GM21515 (cell line): ENCODE measurements at regions not wholly inside any gene's neighbourhood (a gene's known extent, or its start where the extent isn't known, plus 50 kb on each side); places are given as distances from the start of the nearest gene placed in this dataset.

ENCODE experiments used
- ATAC-seq: cut with Tn5 transposase; IDR thresholded peaks from one replicate; pipeline ENCODE4 v1.9.1; 2021; ENCODE audit not compliant: unreplicated experiment

- no peak for ATAC-seq
Observed at GRCh38 chr12:91610561-91610960, 427.9 kb upstream of the DCN start.

DNA sequence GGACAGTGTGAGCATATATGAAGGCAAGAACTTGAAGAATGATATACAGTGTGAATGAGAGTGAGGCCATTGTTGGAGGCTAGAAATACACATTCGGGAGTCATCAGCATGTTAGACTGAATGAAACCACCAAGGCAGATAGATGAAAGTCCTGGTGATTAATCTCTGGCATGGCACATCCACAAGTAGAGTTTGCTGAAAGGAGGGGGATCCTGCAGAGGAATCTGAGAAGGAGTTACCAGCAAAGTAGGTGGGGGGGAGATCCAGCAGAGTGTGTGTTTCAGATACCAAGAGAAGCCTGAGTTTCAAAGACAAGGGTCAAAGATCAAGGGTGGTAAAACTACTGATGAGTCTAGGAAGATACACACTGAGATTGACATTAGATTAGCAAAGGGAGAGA lies 426.7 kb upstream of the DCN start:
- no peak for ATAC-seq

DNA sequence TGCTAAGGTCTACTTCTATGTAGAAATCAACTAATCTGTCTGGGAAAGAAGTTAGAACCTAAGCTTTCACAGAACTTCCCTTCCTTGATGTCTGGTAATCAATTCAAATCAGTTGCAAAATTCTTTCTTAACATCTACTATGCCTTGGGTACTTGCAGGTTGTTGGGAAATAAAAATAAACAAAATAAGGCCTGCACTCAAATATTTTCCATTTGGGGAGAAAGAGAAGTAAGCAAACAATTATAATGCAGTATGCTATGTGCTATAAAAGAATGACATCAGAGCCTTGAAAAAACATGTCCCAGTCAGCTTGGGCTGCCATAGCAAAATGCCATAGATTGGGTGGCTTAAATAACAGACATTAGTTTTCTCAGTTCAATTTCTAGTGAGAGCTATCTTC lies 425.9 kb upstream of the DCN start:
- ATAC-seq, result no peak

- no peak for ATAC-seq
Observed at GRCh38 chr12:91606662-91607377, 424.2 kb upstream of the DCN start.

GRCh38 chr12:91604897-91605296 lies 422.3 kb upstream of the DCN start:
- ATAC-seq, result no peak

DNA sequence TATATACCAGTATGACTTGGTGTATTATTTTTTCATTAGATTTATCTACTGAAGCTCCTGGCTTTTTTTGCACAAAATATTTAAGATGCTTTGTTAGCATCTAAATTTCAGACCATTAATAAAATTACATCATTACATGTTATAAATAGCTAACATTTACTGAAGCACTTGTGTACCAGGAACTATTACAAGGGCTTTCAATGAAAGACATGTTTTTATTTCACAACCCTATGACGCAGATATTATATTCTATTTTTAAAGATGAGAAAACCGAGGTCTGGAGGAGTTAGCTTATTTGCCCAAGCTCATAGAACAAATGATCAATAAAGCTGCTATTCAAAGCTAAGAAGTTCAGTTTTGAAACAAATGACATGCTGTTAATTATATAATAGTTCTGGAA lies 420.4 kb upstream of the DCN start:
- no peak for ATAC-seq

DNA sequence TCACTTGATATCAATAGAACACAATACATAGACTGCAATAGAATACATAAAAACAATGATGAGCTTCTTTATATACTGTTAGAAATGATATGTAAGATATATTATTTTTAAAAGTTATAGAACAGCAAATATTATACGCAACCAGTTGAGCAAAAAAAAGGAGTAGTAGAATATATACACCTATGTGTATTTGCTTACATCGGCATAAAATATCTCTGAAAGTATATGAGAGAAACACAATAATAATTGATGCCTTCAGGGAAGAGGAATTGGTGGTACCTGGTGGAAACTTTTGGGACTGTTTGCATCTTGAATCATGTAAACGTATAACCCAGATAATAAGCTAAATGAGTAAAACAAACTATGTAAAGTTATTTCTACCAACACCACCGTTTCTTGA lies 418.4 kb upstream of the DCN start:
- no peak for ATAC-seq

GRCh38 chr12:91594715-91595114 lies 412.1 kb upstream of the DCN start:
- no peak for ATAC-seq

DNA sequence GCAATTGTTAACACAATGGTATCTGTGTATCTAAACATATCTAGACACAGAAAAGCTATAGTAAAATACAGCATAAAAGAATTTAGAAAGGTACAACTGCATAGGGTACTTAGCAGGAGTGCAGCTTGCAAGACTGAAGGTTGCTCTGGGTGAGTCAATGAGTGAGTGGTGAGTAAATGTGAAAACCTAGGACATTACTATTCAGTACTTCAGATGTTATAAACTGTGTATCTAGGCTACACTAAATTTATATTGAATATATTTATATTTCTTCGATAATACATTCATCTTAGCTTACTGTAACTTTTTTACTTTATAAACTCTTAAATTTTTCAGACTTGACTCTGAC lies 409.0 kb upstream of the DCN start:
- ATAC-seq, result no peak

GRCh38 chr12:91590966-91591638 lies 408.5 kb upstream of the DCN start:
- ATAC-seq, result no peak

- no peak for ATAC-seq
Observed at GRCh38 chr12:91588874-91589454, 406.3 kb upstream of the DCN start.

GRCh38 chr12:91586015-91586414 lies 403.4 kb upstream of the DCN start:
- ATAC-seq, result no peak

DNA sequence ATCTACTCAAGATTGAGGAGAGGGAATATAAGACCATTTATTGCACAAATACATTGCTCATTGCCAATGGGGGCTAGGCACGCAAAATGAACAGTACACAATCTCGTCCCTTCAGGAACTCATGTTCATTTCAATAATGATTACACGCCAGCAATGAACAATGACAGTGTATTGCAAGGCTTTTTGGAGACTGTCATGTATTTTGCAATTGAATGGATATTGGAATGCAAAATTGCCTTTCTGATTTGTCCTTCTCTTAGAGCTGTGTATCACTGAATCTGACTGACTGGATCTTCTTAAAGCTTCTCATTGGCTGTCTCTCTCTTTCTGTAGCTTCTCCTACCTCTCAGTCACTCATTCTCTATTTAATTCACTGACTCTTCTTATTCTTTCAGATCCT lies 400.2 kb upstream of the DCN start:
- no peak for ATAC-seq

GRCh38 chr12:91579516-91580263 lies 397.1 kb upstream of the DCN start:
- no peak for ATAC-seq

DNA sequence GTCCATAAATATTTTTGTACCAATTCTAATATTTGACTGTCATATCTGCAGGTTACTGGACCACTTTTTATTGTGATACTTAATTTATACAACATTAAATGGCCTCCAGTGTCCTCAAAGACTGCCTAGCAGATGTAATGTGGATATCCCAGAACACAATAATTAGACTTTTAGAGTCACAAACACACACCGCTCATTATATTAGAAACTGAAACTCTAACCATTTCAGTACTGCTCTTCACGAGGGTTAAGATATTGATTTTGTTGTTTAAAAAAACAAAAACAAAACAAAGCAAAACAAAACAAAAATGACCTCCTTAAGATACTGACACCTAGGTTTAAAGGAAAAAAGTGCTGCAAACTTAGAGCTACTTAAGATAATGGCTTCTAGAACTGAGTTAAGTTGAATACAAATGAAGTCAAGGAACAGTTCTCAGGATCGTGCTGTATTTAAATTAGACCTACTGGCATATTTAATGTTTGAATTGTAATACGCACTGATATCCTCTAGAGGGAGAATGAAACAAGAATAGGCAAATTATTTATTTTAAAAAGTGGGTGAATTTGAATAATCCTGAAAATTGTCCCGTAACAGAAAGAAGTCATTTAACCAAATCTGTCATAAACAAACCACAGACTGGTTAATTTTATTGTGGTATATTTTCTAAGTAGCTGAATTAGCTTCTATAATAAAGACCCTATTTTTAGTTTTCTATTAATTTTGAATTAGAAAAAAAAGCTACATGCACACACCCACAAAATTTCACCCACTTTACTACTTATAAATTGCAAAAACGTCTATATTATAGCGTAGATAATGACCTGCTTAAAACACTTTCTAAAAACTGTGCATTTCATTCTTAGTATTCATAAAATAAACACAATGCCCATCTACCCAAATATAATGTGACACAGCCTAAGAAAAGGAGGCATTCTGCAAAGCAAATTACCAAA lies 395.2 kb upstream of the DCN start:
- ATAC-seq, result peak; percentile 73

DNA sequence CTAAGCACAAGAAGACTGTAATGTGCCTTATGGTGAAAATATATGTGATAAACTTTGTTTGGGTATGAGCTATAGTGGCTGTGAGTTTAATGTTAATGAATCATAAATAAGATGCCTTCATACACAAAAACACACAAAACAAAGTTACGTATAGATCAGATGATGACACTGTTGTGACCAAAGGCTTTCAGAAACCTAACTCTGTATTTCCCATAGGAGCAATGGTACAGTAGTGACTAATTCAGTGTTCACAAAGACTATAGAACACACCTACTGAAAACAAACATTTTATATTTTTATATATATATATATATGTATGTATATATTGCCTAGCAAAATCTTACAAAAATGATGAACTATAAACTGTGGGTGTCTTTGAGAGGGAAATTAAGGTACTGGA lies 393.8 kb upstream of the DCN start:
- ATAC-seq, result no peak

DNA sequence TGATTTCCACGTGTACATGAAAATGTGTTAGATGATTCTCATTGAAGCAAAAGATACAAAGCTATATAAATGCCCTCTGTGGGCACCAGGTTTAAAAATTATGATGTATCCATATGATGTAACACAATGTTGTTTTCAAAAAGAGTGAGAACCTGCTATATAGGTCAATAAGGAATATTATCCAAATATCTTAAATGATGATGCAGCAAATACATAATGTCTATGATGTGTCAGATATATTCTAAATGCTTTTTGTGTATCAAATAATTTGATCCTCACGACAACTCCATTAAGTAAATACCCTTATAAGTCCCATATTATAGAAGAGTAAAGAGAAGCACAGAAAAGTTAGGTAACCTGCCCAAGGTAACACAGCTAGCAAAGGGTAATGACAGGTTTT lies 393.0 kb upstream of the DCN start:
- no peak for ATAC-seq

DNA sequence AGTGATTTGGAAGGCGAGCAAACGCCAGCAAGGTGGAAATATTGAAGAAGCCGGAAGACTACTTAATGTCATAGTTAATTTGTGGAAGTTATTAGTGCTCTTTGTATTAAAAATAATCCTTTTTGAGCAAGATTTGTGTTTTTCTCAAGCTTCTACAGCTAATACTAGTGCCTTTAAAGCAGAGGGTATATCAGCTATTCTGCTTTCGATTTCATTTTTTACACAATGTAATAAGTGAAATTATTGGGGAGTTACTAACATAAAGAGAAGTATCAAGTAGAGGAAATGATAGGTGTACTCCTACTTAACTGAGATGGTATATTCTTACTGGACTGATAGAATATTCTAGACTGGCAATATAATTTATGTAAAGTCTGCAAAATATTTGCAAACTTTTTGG lies 392.4 kb upstream of the DCN start:
- no peak for ATAC-seq

GRCh38 chr12:91574391-91574790 lies 391.8 kb upstream of the DCN start:
- ATAC-seq, result no peak

DNA sequence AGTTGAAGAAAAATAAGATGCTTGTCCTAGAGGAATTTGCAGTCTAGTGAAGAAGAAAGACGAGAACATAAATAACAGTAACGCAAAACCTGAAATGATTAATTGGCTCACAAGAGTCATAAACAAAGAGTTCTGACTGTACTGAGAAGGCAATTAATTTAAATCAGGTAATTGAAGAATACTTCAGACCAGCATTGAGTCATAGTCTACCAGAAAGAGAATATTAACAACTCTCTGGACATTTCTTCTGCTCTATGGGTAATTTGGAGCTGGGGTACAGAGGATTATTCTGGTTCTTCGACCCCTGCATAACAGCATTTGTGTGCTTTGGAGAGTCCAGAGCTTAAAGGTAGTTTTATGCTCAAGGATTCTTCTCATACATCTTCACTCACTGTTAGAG lies 390.3 kb upstream of the DCN start:
- no peak for ATAC-seq

DNA sequence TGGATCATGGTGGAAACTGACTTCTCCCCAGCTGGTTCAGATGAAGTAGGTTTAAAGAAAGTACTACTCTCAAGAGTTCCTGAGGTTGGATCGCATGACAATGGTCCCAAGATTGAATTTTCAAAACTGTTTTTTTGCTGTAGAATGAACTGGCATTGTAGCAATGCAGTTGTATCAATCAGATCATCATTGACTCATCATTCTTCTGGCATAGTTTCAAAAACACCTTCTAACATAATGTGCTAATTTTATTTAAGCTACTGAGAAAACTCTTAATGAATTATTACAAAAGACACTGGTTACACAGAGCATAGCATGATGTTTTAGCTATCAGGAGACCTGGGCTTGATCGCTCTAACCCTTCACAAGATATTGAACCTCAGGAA lies 384.5 kb upstream of the DCN start:
- ATAC-seq, result no peak
